MM.1S (cell line): ENCODE measurements at regions not wholly inside any gene's neighbourhood (a gene's known extent, or its start where the extent isn't known, plus 50 kb on each side); places are given as distances from the start of the nearest gene placed in this dataset.

ENCODE experiments used
- DNase-seq: peaks from one replicate; pipeline ENCODE4 v3.0.0-alpha.2; 2015
- H2AFZ ChIP-seq: fragments of 300-600 bp; sonication (generic); 2 replicates; pipeline ENCODE4 v1.6.0; 2016; ENCODE audit warnings: antibody characterized with exemption, low read length
- H3F3A ChIP-seq: fragments of 300-600 bp; sonication (generic); 2 replicates; pipeline ENCODE4 v1.6.1; 2016; ENCODE audit warnings: mild to moderate bottlenecking, antibody characterized with exemption, low read length, moderate library complexity, mixed read lengths; ENCODE audit not compliant: insufficient read depth
- H3K27ac ChIP-seq: fragments of 300-600 bp; sonication (generic); 2 replicates; pipeline ENCODE4 v1.5.1; 2016; ENCODE audit warnings: mild to moderate bottlenecking, low read length
- H3K27me3 ChIP-seq: fragments of 300-600 bp; sonication (generic); replicated peaks from 2 replicates; pipeline ENCODE4 v1.6.0; 2016; ENCODE audit warnings: low read length; ENCODE audit not compliant: insufficient read depth
- H3K36me3 ChIP-seq: fragments of 300-600 bp; sonication (generic); replicated peaks from 2 replicates; pipeline ENCODE4 v1.6.1; 2016; ENCODE audit warnings: mild to moderate bottlenecking, low read length, mixed read lengths; ENCODE audit not compliant: insufficient read depth
- H3K4me1 ChIP-seq: fragments of 300-600 bp; sonication (generic); 2 replicates; pipeline ENCODE4 v1.6.1; 2016; ENCODE audit warnings: low read length, mixed read lengths
- H3K4me2 ChIP-seq: fragments of 300-600 bp; sonication (generic); 2 replicates; pipeline ENCODE4 v1.6.0; 2016; ENCODE audit warnings: low read depth, low read length
- H3K4me3 ChIP-seq: fragments of 300-600 bp; sonication (generic); 2 replicates; pipeline ENCODE4 v1.5.1; 2016; ENCODE audit warnings: low read length, mixed read lengths
- H3K79me2 ChIP-seq: fragments of 300-600 bp; sonication (generic); 2 replicates; pipeline ENCODE4 v1.6.1; 2016; ENCODE audit warnings: mixed run types, low read length, mixed read lengths
- H3K9ac ChIP-seq: fragments of 300-600 bp; sonication (generic); 2 replicates; pipeline ENCODE4 v1.6.1; 2016; ENCODE audit warnings: low read length, mixed read lengths
- H3K9me2 ChIP-seq: fragments of 300-600 bp; sonication (generic); replicated peaks from 2 replicates; pipeline ENCODE4 v1.6.1; 2016; ENCODE audit warnings: mild to moderate bottlenecking, low read length, mixed read lengths; ENCODE audit not compliant: insufficient read depth
- H3K9me3 ChIP-seq: fragments of 300-600 bp; sonication (generic); replicated peaks from 2 replicates; pipeline ENCODE4 v1.6.1; 2016; ENCODE audit warnings: mild to moderate bottlenecking, low read length, mixed read lengths; ENCODE audit not compliant: insufficient read depth
- H4K20me1 ChIP-seq: fragments of 300-600 bp; sonication (generic); 2 replicates; pipeline ENCODE4 v1.6.1; 2016; ENCODE audit warnings: mild to moderate bottlenecking, low read length, moderate library complexity, mixed read lengths; ENCODE audit not compliant: insufficient read depth
- EZH2 ChIP-seq: fragments of 300-600 bp; sonication (generic); optimal IDR thresholded peaks from 2 replicates; pipeline ENCODE3; 2017; ENCODE audit warnings: low read depth, mild to moderate bottlenecking, antibody characterized with exemption, low read length, mixed read lengths
- EZH2phosphoT487 ChIP-seq: fragments of 300-600 bp; sonication (generic); IDR thresholded peaks from 2 replicates; pipeline ENCODE4 v1.6.1; 2018; ENCODE audit warnings: antibody characterized with exemption, low read length
- TF ChIP-seq, protein P1 (sequence below): fragments of 300-600 bp; sonication (generic); IDR thresholded peaks from 2 replicates; pipeline ENCODE4 v1.5.1; 2016; ENCODE audit warnings: antibody characterized with exemption, low read length, mixed read lengths

DNA sequence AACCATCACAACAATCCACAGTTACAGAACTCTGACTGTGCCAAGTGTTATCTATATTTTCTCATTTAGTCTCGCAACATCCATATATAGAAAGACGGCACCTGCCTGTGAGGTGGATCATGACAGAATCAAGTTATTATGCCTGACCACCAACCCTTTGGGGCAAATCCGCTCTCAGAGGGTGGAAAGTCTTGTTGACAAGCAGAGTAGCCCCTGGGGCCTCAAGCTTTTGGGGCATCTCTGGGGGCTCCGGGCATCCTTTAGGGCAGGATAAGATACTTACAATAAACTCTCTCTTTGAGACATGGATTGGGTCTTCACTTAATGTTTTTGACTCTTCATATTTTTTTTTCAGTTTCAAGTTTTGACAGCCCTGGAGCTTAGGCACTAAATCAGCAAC, 150.5 kb upstream of the NAV2 start:
- H3K27ac ChIP-seq, result no peak overlapping the region
- H2AFZ ChIP-seq, result no peak overlapping the region
- no peaks in the 10 kb centered on the region for H3K9me3 ChIP-seq
- no peak for DNase-seq
- no peak for TF ChIP-seq EZH2
- TF ChIP-seq, protein P1, sequence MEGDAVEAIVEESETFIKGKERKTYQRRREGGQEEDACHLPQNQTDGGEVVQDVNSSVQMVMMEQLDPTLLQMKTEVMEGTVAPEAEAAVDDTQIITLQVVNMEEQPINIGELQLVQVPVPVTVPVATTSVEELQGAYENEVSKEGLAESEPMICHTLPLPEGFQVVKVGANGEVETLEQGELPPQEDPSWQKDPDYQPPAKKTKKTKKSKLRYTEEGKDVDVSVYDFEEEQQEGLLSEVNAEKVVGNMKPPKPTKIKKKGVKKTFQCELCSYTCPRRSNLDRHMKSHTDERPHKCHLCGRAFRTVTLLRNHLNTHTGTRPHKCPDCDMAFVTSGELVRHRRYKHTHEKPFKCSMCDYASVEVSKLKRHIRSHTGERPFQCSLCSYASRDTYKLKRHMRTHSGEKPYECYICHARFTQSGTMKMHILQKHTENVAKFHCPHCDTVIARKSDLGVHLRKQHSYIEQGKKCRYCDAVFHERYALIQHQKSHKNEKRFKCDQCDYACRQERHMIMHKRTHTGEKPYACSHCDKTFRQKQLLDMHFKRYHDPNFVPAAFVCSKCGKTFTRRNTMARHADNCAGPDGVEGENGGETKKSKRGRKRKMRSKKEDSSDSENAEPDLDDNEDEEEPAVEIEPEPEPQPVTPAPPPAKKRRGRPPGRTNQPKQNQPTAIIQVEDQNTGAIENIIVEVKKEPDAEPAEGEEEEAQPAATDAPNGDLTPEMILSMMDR, result no peak
- no peak for TF ChIP-seq EZH2phosphoT487
- no peaks in the 10 kb centered on the region for H3K36me3 ChIP-seq
- H4K20me1 ChIP-seq, result peaks cover 3% of the 10 kb centered on the region; the same call in 1 of the 2 replicates
- H3K4me3 ChIP-seq, result no peak overlapping the region
- no peaks in the 10 kb centered on the region for H3F3A ChIP-seq
- H3K27me3 ChIP-seq, result no peaks in the 10 kb centered on the region
- no peaks in the 10 kb centered on the region for H3K79me2 ChIP-seq
- no peaks in the 10 kb centered on the region for H3K9me2 ChIP-seq
- no peak overlapping the region for H3K4me2 ChIP-seq
- no peaks in the 10 kb centered on the region for H3K4me1 ChIP-seq
- H3K9ac ChIP-seq, result no peak overlapping the region

DNA sequence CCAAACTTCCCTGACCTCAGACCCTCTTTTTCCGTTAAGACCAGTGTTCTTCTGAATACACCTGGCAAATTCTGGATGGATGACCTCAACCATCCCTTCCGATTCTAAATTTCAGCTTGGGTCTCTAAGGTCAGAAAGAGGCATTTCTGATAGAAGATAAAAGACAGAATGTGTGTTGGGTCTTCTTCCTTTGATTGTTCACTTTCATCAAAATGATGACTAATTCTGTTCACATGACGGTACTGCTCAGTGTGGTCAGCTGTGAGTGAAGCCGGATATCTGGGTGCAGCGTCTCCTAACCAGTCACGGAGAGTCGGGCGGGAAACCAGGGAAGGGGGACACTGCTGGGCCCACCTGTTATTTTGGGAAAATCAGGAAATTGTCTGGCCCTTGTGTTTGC, 151.6 kb upstream of the NAV2 start:
- no peak for DNase-seq
- Histone ChIP-seq H3K4me2 (no peak overlapping the region), H3K9me3 (no peaks in the 10 kb centered on the region), H3K4me3 (no peak overlapping the region), H3K27me3 (no peaks in the 10 kb centered on the region), H3K79me2 (no peaks in the 10 kb centered on the region), H2AFZ (no peak overlapping the region), H4K20me1 (peaks cover 3% of the 10 kb centered on the region; the same call in 1 of the 2 replicates), H3K27ac (no peak overlapping the region), H3K9me2 (no peaks in the 10 kb centered on the region), H3K4me1 (no peaks in the 10 kb centered on the region), H3F3A (no peaks in the 10 kb centered on the region), H3K36me3 (no peaks in the 10 kb centered on the region), H3K9ac (no peak overlapping the region)
- TF ChIP-seq EZH2phosphoT487 (no peak), EZH2 (no peak)
- TF ChIP-seq, protein P1, result no peak

DNA sequence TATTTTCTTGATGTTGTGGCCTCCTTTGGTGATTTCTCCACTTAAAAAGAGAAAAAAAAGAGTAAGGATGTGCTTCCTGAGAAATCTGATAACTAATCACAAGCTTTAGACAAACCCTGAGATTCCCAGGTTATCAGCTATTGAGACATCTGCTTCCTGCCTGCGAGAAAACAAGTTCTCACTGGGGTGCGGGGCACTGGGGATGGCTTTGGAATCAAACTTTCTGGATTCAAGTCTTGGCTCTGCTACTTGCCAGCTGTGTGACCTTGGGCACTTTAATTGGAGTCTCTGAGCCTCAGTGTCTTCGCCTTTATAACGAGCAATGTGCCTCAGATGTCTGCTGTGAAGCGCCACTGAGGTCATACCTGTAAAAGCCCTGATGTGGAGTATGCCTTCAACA, 152.5 kb upstream of the NAV2 start:
- no peaks in the 10 kb centered on the region for H3K27me3 ChIP-seq
- H3K27ac ChIP-seq, result no peak overlapping the region
- H3K4me1 ChIP-seq, result no peaks in the 10 kb centered on the region
- no peak overlapping the region for H3K4me2 ChIP-seq
- no peaks in the 10 kb centered on the region for H3K36me3 ChIP-seq
- H2AFZ ChIP-seq, result no peak overlapping the region
- peaks cover 3% of the 10 kb centered on the region; the same call in 1 of the 2 replicates for H4K20me1 ChIP-seq
- TF ChIP-seq EZH2 (no peak), EZH2phosphoT487 (no peak)
- TF ChIP-seq, protein P1, result no peak
- no peaks in the 10 kb centered on the region for H3K9me2 ChIP-seq
- DNase-seq, result no peak
- H3K4me3 ChIP-seq, result no peak overlapping the region
- H3F3A ChIP-seq, result no peaks in the 10 kb centered on the region
- no peaks in the 10 kb centered on the region for H3K79me2 ChIP-seq
- H3K9me3 ChIP-seq, result no peaks in the 10 kb centered on the region
- H3K9ac ChIP-seq, result no peak overlapping the region
